Activated B cell treated with CpG ODN at 0.5 μM for 24 hours (primary cell): ENCODE measurements at regions not wholly inside any gene's neighbourhood (a gene's known extent, or its start where the extent isn't known, plus 50 kb on each side); places are given as distances from the start of the nearest gene placed in this dataset.

Experiments used
- ATAC-seq: fragments of 200-7000 bp; cut with Tn5 transposase; one replicate; pipeline ENCODE4 v1.10.0; 2021; ENCODE audit warnings: low read depth, mild to moderate bottlenecking, moderate library complexity
- CTCF ChIA-PET: fragments of 350-600 bp; sonication (Branson Sonifier 250); formaldehyde crosslinking; loops from one replicate; lab custom pipeline; 2021; ENCODE audit warnings: antibody characterized with exemption; lab: Charles Lee
- POLR2A ChIA-PET: fragments of 350-600 bp; sonication (Branson Sonifier 250); formaldehyde crosslinking; loops from one replicate; lab custom pipeline; 2021; ENCODE audit warnings: antibody characterized with exemption; lab: Charles Lee
- DNase-seq: peaks from one replicate; pipeline ENCODE4 v3.0.0; 2022
- H3K27ac Mint-ChIP-seq: one replicate; pipeline ENCODE4 v1.8.0; 2020; ENCODE audit warnings: mixed read lengths
- H3K27me3 Mint-ChIP-seq: one replicate; pipeline ENCODE4 v1.8.0; 2021; ENCODE audit warnings: mixed read lengths
- H3K36me3 Mint-ChIP-seq: one replicate; pipeline ENCODE4 v1.8.0; 2021; ENCODE audit warnings: low read depth, mixed read lengths
- H3K4me1 Mint-ChIP-seq: one replicate; pipeline ENCODE4 v1.8.0; 2021; ENCODE audit warnings: mixed read lengths
- H3K4me3 Mint-ChIP-seq: one replicate; pipeline ENCODE4 v1.8.0; 2020; ENCODE audit warnings: mild to moderate bottlenecking, mixed read lengths
- H3K9me3 Mint-ChIP-seq: one replicate; pipeline ENCODE4 v1.8.0; 2020; ENCODE audit warnings: mixed read lengths
- intact Hi-C: fragments of 100-400 bp; cut with micrococcal nuclease; formaldehyde crosslinking; loops from one replicate; pipeline ENCODE4 v1.15.1; 2024
- TF ChIP-seq, protein P1 (sequence below): fragments of 200-600 bp; IDR thresholded peaks from one replicate; pipeline ENCODE4 v1.8.0; 2022; ENCODE audit warnings: antibody characterized with exemption, mild to moderate bottlenecking

DNA sequence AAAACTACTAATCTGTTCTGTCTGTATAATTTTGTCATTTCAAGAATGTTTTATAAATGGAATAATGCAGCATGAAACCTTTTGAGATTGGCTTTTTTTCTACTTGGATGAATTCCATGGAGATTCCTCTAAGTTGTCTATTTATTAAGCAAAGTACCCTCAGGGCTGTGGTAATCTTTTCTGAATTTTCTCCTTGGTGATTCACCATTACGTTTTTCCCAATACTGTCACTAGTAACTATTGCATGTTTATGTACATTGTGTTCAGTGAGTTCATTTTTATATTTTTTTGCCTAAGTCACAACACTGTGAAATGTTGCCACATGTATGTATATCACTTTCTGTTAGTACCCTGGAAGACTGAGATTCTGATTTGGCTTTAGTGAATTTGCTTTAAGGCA lies 177.0 kb upstream of the GRIN3A start:
- Mint-ChIP-seq H3K27me3 (no peaks in the 10 kb centered on the region), H3K27ac (no peak overlapping the region), H3K4me3 (no peak overlapping the region), H3K9me3 (no peaks in the 10 kb centered on the region), H3K4me1 (no peaks in the 10 kb centered on the region), H3K36me3 (no peaks in the 10 kb centered on the region)
- ATAC-seq (no peak), DNase-seq (no peak)
- TF ChIP-seq, protein P1, sequence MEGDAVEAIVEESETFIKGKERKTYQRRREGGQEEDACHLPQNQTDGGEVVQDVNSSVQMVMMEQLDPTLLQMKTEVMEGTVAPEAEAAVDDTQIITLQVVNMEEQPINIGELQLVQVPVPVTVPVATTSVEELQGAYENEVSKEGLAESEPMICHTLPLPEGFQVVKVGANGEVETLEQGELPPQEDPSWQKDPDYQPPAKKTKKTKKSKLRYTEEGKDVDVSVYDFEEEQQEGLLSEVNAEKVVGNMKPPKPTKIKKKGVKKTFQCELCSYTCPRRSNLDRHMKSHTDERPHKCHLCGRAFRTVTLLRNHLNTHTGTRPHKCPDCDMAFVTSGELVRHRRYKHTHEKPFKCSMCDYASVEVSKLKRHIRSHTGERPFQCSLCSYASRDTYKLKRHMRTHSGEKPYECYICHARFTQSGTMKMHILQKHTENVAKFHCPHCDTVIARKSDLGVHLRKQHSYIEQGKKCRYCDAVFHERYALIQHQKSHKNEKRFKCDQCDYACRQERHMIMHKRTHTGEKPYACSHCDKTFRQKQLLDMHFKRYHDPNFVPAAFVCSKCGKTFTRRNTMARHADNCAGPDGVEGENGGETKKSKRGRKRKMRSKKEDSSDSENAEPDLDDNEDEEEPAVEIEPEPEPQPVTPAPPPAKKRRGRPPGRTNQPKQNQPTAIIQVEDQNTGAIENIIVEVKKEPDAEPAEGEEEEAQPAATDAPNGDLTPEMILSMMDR: no peak
- ChIA-PET POLR2A (no interaction called here), CTCF (no interaction called here)
- intact Hi-C loops: no loop called here

DNA sequence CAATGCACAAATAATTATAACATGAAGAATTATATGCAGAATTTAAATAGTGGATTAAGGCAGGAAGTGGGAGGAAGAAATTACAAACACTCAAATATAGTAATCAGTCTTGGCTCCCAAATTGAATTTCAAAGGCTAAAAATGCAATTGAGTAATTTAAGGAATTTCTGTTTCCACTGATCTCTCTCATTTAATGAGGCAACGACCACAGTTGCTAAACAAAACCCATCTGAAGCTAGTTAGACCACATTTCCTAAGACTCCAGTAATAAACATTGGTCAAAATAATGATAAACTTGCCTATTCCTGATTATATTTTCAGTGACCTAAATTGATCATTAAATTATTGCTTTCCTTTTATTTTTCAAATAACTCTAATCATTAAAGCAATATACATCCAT lies 174.3 kb upstream of the GRIN3A start:
- H3K27ac Mint-ChIP-seq: no peak overlapping the region
- H3K27me3 Mint-ChIP-seq: no peaks in the 10 kb centered on the region
- DNase-seq (no peak), ATAC-seq (no peak)
- H3K4me3 Mint-ChIP-seq: no peak overlapping the region
- intact Hi-C loops: no loop called here
- CTCF ChIA-PET: no interaction called here
- no peaks in the 10 kb centered on the region for H3K9me3 Mint-ChIP-seq
- TF ChIP-seq, protein P1: no peak
- no peaks in the 10 kb centered on the region for H3K4me1 Mint-ChIP-seq
- H3K36me3 Mint-ChIP-seq: no peaks in the 10 kb centered on the region
- POLR2A ChIA-PET: no interaction called here

DNA sequence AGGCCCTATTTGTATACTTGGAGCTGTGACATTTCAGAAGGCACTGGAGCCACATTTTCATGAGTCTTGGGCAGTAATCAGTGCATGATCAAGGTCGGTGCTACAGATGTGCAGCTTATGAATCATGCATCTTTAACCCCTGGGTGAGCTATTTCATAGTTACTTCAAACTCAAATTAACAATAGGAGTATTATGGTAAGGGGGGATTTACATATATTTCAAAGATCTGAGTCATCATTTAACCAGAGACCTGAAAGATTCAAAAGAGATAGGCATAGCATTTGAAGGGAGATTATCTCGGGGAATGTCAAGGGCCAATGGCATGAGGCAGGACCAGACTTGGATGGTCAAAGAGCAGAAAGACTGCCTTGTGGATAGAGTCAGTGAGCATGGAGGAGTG lies 169.0 kb upstream of the GRIN3A start:
- ATAC-seq (no peak), DNase-seq (no peak)
- Mint-ChIP-seq H3K36me3 (no peaks in the 10 kb centered on the region), H3K4me3 (no peak overlapping the region), H3K27me3 (no peaks in the 10 kb centered on the region), H3K9me3 (no peaks in the 10 kb centered on the region), H3K4me1 (no peaks in the 10 kb centered on the region), H3K27ac (no peak overlapping the region)
- ChIA-PET POLR2A (no interaction called here), CTCF (no interaction called here)
- intact Hi-C loops: no loop called here
- TF ChIP-seq, protein P1: no peak

DNA sequence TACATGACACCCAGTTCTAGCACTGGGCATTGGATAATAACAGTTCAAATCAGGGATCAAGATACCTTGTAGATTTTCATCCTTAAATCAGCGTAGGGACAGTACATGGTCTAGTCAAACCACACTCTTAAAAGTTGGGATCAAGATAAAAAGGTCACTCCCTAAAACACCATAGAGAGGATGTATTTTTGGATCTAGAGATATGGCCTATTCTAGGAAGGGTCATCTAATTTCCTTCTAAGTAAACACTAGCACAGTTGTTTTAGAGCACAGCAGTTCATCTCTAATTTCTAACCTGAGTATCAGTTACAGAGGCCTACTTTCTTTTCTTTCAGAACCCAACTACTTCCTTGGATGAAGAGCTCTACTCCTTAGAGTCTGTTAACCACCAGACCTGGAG lies 166.4 kb upstream of the GRIN3A start:
- intact Hi-C loops: no loop called here
- no peak for ATAC-seq

DNA sequence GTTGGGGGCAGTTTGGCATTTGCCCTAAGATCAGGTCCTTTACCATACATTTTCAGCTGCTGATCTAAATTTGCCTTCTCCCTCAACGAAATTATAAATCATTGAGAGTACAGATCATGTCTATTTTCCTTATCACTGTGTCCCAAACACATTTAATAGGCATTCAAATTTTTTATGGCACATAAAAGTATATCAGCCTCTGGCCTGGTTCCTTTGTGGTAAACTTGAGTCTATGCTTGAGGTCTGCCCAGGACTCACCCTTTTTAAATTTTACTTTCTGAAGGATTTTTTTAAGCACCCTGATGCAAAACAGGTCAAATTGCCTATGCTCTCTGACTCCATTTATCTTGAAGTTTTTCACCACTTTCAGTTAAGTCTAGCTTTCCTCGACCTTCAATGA lies 163.6 kb upstream of the GRIN3A start:
- ChIA-PET CTCF (no interaction called here), POLR2A (no interaction called here)
- H3K27me3 Mint-ChIP-seq: no peaks in the 10 kb centered on the region
- H3K4me1 Mint-ChIP-seq: no peaks in the 10 kb centered on the region
- no peaks in the 10 kb centered on the region for H3K9me3 Mint-ChIP-seq
- no peak for DNase-seq
- H3K36me3 Mint-ChIP-seq: no peaks in the 10 kb centered on the region
- TF ChIP-seq, protein P1: no peak
- H3K4me3 Mint-ChIP-seq: no peak overlapping the region
- no peak overlapping the region for H3K27ac Mint-ChIP-seq
- ATAC-seq: no peak
- intact Hi-C loops: no loop called here

More for the DNA sequence above, 166.4 kb upstream of the GRIN3A start:
- CTCF ChIA-PET: no interaction called here
- no peaks in the 10 kb centered on the region for H3K36me3 Mint-ChIP-seq
- no peaks in the 10 kb centered on the region for H3K27me3 Mint-ChIP-seq
- POLR2A ChIA-PET: no interaction called here
- TF ChIP-seq, protein P1: no peak
- H3K4me1 Mint-ChIP-seq: no peaks in the 10 kb centered on the region
- H3K4me3 Mint-ChIP-seq: no peak overlapping the region
- no peaks in the 10 kb centered on the region for H3K9me3 Mint-ChIP-seq
- H3K27ac Mint-ChIP-seq: no peak overlapping the region
- DNase-seq: no peak
